ENCODE measurements at regions not wholly inside any gene's neighbourhood (a gene's known extent, or its start where the extent isn't known, plus 50 kb on each side); places are given as distances from the start of the nearest gene placed in this dataset.

DNA sequence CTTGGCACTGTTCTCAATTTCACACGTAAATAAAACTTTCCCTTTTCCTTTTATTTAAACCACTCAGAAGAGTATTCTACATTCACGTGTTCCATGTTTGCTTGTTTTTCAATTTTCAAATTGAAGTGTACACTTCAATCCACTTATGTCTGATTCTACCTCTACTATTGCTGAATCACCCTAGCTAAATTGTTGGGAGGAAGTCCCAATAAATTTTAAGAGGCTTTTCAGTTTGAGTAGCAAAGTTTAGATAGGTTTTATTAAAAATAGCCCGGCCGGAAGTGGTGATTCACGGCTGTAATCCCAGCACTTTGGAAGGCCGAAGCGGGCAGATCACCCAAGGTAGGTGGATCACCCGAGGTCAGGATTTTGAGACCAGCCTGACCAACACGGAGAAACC, 1414.7 kb upstream of the CELF2 start:
- WGBS, 2 donors = 69 to 75% methylated on average over 9 of the region's 9 CpGs
- intact Hi-C loops (cut with DNase I) = no loop called here
- ATAC-seq (no peak), DNase-seq (no peak), FAIRE-seq (no peak)
- TF ChIP-seq, protein P1, sequence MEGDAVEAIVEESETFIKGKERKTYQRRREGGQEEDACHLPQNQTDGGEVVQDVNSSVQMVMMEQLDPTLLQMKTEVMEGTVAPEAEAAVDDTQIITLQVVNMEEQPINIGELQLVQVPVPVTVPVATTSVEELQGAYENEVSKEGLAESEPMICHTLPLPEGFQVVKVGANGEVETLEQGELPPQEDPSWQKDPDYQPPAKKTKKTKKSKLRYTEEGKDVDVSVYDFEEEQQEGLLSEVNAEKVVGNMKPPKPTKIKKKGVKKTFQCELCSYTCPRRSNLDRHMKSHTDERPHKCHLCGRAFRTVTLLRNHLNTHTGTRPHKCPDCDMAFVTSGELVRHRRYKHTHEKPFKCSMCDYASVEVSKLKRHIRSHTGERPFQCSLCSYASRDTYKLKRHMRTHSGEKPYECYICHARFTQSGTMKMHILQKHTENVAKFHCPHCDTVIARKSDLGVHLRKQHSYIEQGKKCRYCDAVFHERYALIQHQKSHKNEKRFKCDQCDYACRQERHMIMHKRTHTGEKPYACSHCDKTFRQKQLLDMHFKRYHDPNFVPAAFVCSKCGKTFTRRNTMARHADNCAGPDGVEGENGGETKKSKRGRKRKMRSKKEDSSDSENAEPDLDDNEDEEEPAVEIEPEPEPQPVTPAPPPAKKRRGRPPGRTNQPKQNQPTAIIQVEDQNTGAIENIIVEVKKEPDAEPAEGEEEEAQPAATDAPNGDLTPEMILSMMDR (IDR thresholded peaks at IDR 0.05) = no peak
- Histone ChIP-seq H3K4me1 (no peaks in the 10 kb centered on the region), H3K4me3 (no peak overlapping the region), H3K9me3 (no peaks in the 10 kb centered on the region), H3K36me3 (no peaks in the 10 kb centered on the region), H3K27me3 (no peaks in the 10 kb centered on the region), H3K27ac (no peak overlapping the region)

DNA sequence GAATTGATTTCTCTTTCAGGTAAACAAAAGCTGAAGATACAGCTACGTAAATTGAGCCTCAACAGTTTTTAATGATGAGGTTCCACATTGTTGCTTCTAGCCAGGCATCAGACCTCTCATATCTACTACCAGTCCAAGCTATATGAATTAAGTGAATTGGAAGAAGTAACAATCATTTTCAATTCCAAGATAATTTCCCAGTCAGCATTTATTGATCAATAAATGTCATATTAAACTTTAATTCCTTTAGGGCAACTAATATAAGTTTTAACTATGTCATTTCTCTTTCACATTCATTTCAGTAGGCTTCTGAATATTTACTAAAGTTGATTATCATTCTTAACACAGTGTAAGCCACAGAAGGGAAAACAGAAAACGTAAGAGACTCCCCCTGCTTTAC, 1413.7 kb upstream of the CELF2 start:
- intact Hi-C loops (cut with DNase I) = no loop called here
- no peak for FAIRE-seq
- Histone ChIP-seq H3K27me3 (no peaks in the 10 kb centered on the region), H3K9me3 (no peaks in the 10 kb centered on the region), H3K36me3 (no peaks in the 10 kb centered on the region), H3K4me1 (no peaks in the 10 kb centered on the region), H3K27ac (no peak overlapping the region), H3K4me3 (no peak overlapping the region)
- 27 to 34% methylated on average over 2 of the region's 2 CpGs for WGBS, 2 donors
- no peak for ATAC-seq
- TF ChIP-seq, protein P1 (IDR thresholded peaks at IDR 0.05) = no peak
- DNase-seq = no peak

DNA sequence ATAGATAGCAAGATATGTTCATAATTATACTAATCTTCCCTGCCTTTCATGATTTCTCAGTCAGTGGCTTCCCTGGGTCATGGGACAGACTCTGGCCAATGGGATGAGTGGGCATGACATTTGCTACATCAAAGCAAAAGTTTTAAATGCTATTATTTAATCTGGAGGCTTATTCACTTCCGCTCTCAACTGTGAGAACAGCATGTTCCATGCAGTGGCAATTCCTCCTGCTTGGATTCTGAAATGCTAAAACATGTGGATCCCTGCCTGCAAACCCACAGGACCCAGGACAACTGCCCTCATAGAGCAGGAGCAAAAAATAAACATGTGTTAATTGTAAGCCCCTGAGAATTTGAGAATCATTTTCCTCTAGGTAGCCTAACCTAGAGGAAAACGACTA, 1412.4 kb upstream of the CELF2 start:
- Histone ChIP-seq H3K27ac (no peak overlapping the region), H3K27me3 (no peaks in the 10 kb centered on the region), H3K4me1 (no peaks in the 10 kb centered on the region), H3K36me3 (no peaks in the 10 kb centered on the region), H3K4me3 (no peak overlapping the region), H3K9me3 (no peaks in the 10 kb centered on the region)
- no peak for FAIRE-seq
- intact Hi-C loops (cut with DNase I) = no loop called here
- no peak for ATAC-seq
- TF ChIP-seq, protein P1 (IDR thresholded peaks at IDR 0.05) = no peak
- DNase-seq = no peak
- WGBS, 2 donors = 63 to 64% methylated on average over 2 of the region's 2 CpGs

DNA sequence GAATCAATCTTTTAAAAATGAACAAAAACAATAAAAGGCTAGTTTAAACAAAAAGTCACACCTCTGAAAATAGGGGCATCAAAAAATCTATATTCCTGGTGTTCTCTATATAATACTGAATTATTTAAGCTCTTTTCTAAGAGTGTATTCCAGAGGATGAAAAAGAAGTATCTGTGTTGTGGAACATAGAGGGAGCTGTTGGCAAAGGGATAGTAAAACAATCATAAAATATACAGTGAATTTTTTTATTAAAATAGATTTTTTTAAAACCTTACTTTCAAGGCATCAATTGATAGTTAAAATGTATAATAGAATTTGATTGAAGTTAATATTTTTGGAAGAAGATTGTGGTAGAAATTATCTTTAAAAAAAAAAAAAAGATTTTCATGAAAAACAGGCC, 1409.1 kb upstream of the CELF2 start:
- ATAC-seq = no peak
- TF ChIP-seq, protein P1 (IDR thresholded peaks at IDR 0.05) = no peak
- no peaks in the 10 kb centered on the region for H3K4me1 ChIP-seq
- DNase-seq = no peak
- H3K27ac ChIP-seq = no peak overlapping the region
- H3K36me3 ChIP-seq = no peaks in the 10 kb centered on the region
- H3K9me3 ChIP-seq = no peaks in the 10 kb centered on the region
- H3K27me3 ChIP-seq = no peaks in the 10 kb centered on the region
- intact Hi-C loops (cut with DNase I) = no loop called here
- H3K4me3 ChIP-seq = no peak overlapping the region
- peak; percentile 90 for FAIRE-seq

DNA sequence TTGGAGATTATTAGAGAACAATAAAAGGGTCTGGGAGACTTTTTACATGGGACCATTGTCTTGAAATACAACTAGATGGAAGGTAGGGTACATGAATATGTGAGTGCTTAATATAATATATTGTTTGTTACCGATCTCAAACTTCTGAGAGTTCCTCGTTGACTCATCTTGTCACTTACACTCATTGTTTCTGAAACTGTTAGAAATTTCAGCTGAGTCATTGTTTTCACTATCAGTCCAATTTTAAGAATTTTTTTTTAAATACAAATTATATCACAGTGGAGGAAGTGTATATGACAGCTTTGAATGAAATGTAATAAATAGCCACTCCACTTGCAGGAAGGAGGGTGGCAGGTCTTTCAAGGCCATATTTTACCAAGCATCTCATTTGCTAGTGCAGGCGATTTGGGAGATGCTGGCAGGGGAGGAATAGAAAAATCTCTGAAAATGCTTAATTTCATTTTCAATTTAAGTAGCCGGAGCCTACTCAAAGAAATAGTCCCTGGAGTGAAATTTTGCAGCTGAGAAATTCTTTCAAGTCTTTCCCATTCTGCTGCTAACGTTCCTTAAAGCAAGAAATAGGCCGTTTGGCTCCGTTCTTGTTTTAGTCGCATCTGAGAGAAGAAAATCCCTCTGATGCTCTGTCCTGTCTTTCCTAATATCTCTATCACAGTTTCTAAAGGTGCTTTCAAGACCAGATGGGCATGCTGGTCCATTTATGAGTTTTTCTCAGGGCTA, 1404.2 kb upstream of the CELF2 start:
- FAIRE-seq (no peak), DNase-seq (no peak), ATAC-seq (no peak)
- no peaks in the 10 kb centered on the region for H3K27me3 ChIP-seq
- H3K36me3 ChIP-seq = no peaks in the 10 kb centered on the region
- 69 to 75% methylated on average over 8 of the region's 8 CpGs for WGBS, 2 donors
- H3K4me1 ChIP-seq = no peaks in the 10 kb centered on the region
- TF ChIP-seq, protein P1 (IDR thresholded peaks at IDR 0.05) = no peak
- no peaks in the 10 kb centered on the region for H3K9me3 ChIP-seq
- intact Hi-C loops (cut with DNase I) = no loop called here
- no peak overlapping the region for H3K27ac ChIP-seq
- H3K4me3 ChIP-seq = no peak overlapping the region
